Upper lobe of right lung (tissue), 1 donor: ENCODE measurements at regions not wholly inside any gene's neighbourhood (a gene's known extent, or its start where the extent isn't known, plus 50 kb on each side); places are given as distances from the start of the nearest gene placed in this dataset.
"Not testable (repeated sequence)": the region's sequence is repeated elsewhere in the genome, so short reads cannot be mapped to it uniquely, and the experiment has no call there.

Experiments used
- ATAC-seq: fragments of 200-7000 bp; cut with Tn5 transposase; one replicate; pipeline ENCODE4 v1.9.1; 2020; ENCODE audit warnings: mild to moderate bottlenecking, moderate library complexity
- DNase-seq: peaks from one replicate; pipeline ENCODE4 v3.0.0-alpha.2; 2020
- H3K27ac ChIP-seq: fragments of 200-600 bp; one replicate; pipeline ENCODE4 v1.8.0; 2022
- H3K27me3 ChIP-seq: fragments of 200-600 bp; one replicate; pipeline ENCODE4 v1.8.0; 2022; ENCODE audit warnings: mild to moderate bottlenecking
- H3K36me3 ChIP-seq: fragments of 200-600 bp; one replicate; pipeline ENCODE4 v1.8.0; 2022
- H3K4me1 ChIP-seq: fragments of 200-600 bp; one replicate; pipeline ENCODE4 v1.8.0; 2022
- H3K4me3 ChIP-seq: fragments of 200-600 bp; one replicate; pipeline ENCODE4 v1.8.0; 2022; ENCODE audit warnings: mild to moderate bottlenecking
- H3K9me3 ChIP-seq: fragments of 200-600 bp; one replicate; pipeline ENCODE4 v1.8.0; 2022
- intact Hi-C: fragments of 100-400 bp; cut with DNase I; formaldehyde crosslinking; loops from one replicate; pipeline ENCODE4 v1.11.0; 2022
- TF ChIP-seq, protein P1 (sequence below): fragments of 200-600 bp; IDR thresholded peaks from one replicate; pipeline ENCODE4 v1.8.0; 2022; ENCODE audit warnings: antibody characterized with exemption
- donor health status: DM: no; HTN: yes; CAD: no; lungs with severe emphysema.

GRCh38 chr12:88855301-88855700 is 275.0 kb upstream of the KITLG start:
- no peaks in the 10 kb centered on the region for H3K9me3 ChIP-seq
- H3K27me3 ChIP-seq: no peaks in the 10 kb centered on the region
- TF ChIP-seq, protein P1, sequence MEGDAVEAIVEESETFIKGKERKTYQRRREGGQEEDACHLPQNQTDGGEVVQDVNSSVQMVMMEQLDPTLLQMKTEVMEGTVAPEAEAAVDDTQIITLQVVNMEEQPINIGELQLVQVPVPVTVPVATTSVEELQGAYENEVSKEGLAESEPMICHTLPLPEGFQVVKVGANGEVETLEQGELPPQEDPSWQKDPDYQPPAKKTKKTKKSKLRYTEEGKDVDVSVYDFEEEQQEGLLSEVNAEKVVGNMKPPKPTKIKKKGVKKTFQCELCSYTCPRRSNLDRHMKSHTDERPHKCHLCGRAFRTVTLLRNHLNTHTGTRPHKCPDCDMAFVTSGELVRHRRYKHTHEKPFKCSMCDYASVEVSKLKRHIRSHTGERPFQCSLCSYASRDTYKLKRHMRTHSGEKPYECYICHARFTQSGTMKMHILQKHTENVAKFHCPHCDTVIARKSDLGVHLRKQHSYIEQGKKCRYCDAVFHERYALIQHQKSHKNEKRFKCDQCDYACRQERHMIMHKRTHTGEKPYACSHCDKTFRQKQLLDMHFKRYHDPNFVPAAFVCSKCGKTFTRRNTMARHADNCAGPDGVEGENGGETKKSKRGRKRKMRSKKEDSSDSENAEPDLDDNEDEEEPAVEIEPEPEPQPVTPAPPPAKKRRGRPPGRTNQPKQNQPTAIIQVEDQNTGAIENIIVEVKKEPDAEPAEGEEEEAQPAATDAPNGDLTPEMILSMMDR: no peak
- DNase-seq (no peak), ATAC-seq (no peak)
- intact Hi-C loops: no loop called here
- no peak overlapping the region for H3K4me3 ChIP-seq
- H3K36me3 ChIP-seq: no peaks in the 10 kb centered on the region
- no peaks in the 10 kb centered on the region for H3K4me1 ChIP-seq
- H3K27ac ChIP-seq: no peak overlapping the region

- Histone ChIP-seq H3K36me3 (no peaks in the 10 kb centered on the region), H3K27me3 (no peaks in the 10 kb centered on the region), H3K9me3 (no peaks in the 10 kb centered on the region), H3K4me1 (no peaks in the 10 kb centered on the region), H3K27ac (no peak overlapping the region), H3K4me3 (no peak overlapping the region)
- TF ChIP-seq, protein P1: no peak
- ATAC-seq (no peak), DNase-seq (no peak)
- intact Hi-C loops: no loop called here
Measured at GRCh38 chr12:88854260-88854659, 274.0 kb upstream of the KITLG start.

GRCh38 chr12:88847246-88847645 is 267.0 kb upstream of the KITLG start:
- intact Hi-C loops, H3K9me3 ChIP-seq, H3K27ac ChIP-seq, H3K36me3 ChIP-seq, H3K4me3 ChIP-seq, ATAC-seq, H3K27me3 ChIP-seq, DNase-seq, H3K4me1 ChIP-seq: not testable (repeated sequence)

- Histone ChIP-seq H3K4me1 (no peaks in the 10 kb centered on the region), H3K27me3 (no peaks in the 10 kb centered on the region), H3K4me3 (no peak overlapping the region), H3K9me3 (no peaks in the 10 kb centered on the region), H3K27ac (no peak overlapping the region), H3K36me3 (no peaks in the 10 kb centered on the region)
- intact Hi-C loops: no loop called here
- DNase-seq (no peak), ATAC-seq (no peak)
- TF ChIP-seq, protein P1: no peak
Measured at GRCh38 chr12:88844426-88844825, 264.2 kb upstream of the KITLG start.

- no peaks in the 10 kb centered on the region for H3K4me1 ChIP-seq
- H3K9me3 ChIP-seq: no peaks in the 10 kb centered on the region
- H3K4me3 ChIP-seq: no peak overlapping the region
- H3K36me3 ChIP-seq: no peaks in the 10 kb centered on the region
- no peaks in the 10 kb centered on the region for H3K27me3 ChIP-seq
- DNase-seq (no peak), ATAC-seq (no peak)
- TF ChIP-seq, protein P1: no peak
- intact Hi-C loops: no loop called here
- no peak overlapping the region for H3K27ac ChIP-seq
Measured at GRCh38 chr12:88842314-88842713, 262.0 kb upstream of the KITLG start.

- TF ChIP-seq, protein P1: no peak
- DNase-seq: no peak
- H3K36me3 ChIP-seq: no peaks in the 10 kb centered on the region
- no peak for ATAC-seq
- intact Hi-C loops: no loop called here
- H3K4me3 ChIP-seq: no peak overlapping the region
- no peaks in the 10 kb centered on the region for H3K9me3 ChIP-seq
- no peaks in the 10 kb centered on the region for H3K27me3 ChIP-seq
- H3K27ac ChIP-seq: no peak overlapping the region
- no peaks in the 10 kb centered on the region for H3K4me1 ChIP-seq
Measured at GRCh38 chr12:88839486-88839885, 259.2 kb upstream of the KITLG start.
